Small intestine (tissue), 7 donors: ENCODE measurements at regions not wholly inside any gene's neighbourhood (a gene's known extent, or its start where the extent isn't known, plus 50 kb on each side); places are given as distances from the start of the nearest gene placed in this dataset.
"Not testable (repeated sequence)": the region's sequence is repeated elsewhere in the genome, so short reads cannot be mapped to it uniquely, and the experiment has no call there.

Source experiments
- DNase-seq, 2 donors: peaks; one replicate each; pipeline versions ENCODE4 v3.0.0 to v3.0.0-alpha.2; 2013
- FAIRE-seq: peaks from 2 replicates; lab custom pipeline; 2012; peaks lifted over from hg19 to GRCh38; lab: Jason Lieb, UNC
- H3K27ac ChIP-seq, 3 donors: one replicate each; pipeline ENCODE4 v1.5.1; 2013; ENCODE audit warnings: low read length in 2 of 3, mild to moderate bottlenecking in 2 of 3, control low read depth in 1 of 3, inconsistent platforms in 1 of 3, low read depth in 1 of 3, moderate library complexity in 1 of 3
- H3K27me3 ChIP-seq, 3 donors: one replicate each; pipeline ENCODE4 v1.6.1; 2013; ENCODE audit warnings: low read length in 3 of 3, inconsistent platforms in 1 of 3; ENCODE audit not compliant: control insufficient read depth in 3 of 3, insufficient read depth in 3 of 3
- H3K36me3 ChIP-seq, 3 donors: one replicate each; pipeline ENCODE4 v1.6.1; 2013; ENCODE audit warnings: low read length in 3 of 3, inconsistent platforms in 1 of 3, low read depth in 1 of 3, mild to moderate bottlenecking in 1 of 3, moderate library complexity in 1 of 3; ENCODE audit not compliant: control insufficient read depth in 3 of 3, insufficient read depth in 2 of 3
- H3K4me1 ChIP-seq, 3 donors: one replicate each; pipeline ENCODE4 v1.6.1; 2013; ENCODE audit warnings: low read length in 2 of 3, inconsistent platforms in 1 of 3, low read depth in 1 of 3, mild to moderate bottlenecking in 1 of 3, moderate library complexity in 1 of 3; ENCODE audit not compliant: control insufficient read depth in 3 of 3, insufficient read depth in 2 of 3
- H3K4me3 ChIP-seq, 3 donors: one replicate each; pipeline ENCODE4 v1.5.1; 2013; ENCODE audit warnings: low read length in 3 of 3, control low read depth in 1 of 3, inconsistent platforms in 1 of 3, low read depth in 1 of 3, mild to moderate bottlenecking in 1 of 3, moderate library complexity in 1 of 3
- H3K9me3 ChIP-seq, 2 donors: one replicate each; pipeline ENCODE4 v1.6.1; 2013; ENCODE audit warnings: low read depth in 1 of 2, low read length in 1 of 2; ENCODE audit not compliant: control insufficient read depth in 2 of 2, insufficient read depth in 1 of 2
- WGBS, 3 donors: extraction: QIAGEN DNeasy Blood & Tissue Kit; methylation state at CpG; one replicate each; pipeline ENCODE4 v1.1.7; 2013; 5-methylcytosine and 5-hydroxymethylcytosine counted together
- donor health status: healthy with polysubstance abuse.
- donor health status: control.
- donor health status: control.
- donor health status: Bipolar disorder and iron deficiency.
- donor health status: healthy.

DNA sequence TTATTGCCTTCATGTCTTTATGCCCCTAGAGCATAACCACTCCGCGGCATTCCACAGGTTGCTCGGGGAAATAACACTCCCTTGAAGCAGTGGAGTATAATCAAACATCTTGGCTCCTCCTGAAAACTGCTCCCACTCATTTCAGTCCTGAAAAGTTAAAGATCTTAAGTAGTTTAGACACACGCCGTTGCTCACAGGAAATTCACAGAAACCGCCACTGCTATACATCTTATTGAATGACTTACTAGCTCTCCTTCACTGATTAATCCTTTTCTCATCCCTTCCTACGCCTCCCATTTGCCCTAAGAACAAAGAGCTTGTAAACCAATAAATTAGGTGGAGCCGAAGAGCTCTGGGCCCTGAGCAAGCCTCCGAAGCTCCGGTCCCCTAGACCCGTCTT lies 142.4 kb upstream of the POC5 start:
- not testable (repeated sequence) for DNase-seq, H3K27me3 ChIP-seq, H3K9me3 ChIP-seq, H3K27ac ChIP-seq, H3K4me3 ChIP-seq, H3K4me1 ChIP-seq, FAIRE-seq, H3K36me3 ChIP-seq
- WGBS, 3 donors: 81 to 84% (median 81%) methylated on average over 11 of the region's 11 CpGs

DNA sequence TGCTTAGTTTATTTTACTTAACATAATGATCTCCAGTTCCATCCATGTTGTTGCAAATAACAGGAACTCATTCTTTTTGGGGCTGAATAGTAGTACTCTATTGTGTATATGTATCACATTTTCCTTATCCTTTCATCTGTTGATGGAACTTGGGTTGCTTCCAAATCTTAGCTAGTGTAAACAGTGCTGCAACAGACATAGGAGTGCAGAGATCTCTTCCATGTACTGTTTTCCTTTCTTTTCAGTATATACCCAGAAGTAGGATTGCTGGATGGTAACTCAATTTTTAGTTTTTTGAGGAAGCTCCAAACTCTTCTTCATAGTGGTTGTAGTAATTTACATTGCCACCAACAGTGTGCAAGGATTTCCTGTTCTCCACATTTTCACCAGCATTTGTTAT lies 138.8 kb upstream of the POC5 start:
- Histone ChIP-seq H3K4me1 (no peaks in the 10 kb centered on the region), H3K36me3 (no peaks in the 10 kb centered on the region), H3K27ac (no peak overlapping the region), H3K9me3 (peaks cover 0 to 4% of the 10 kb centered on the region in 2 donors), H3K4me3 (no peak overlapping the region), H3K27me3 (no peaks in the 10 kb centered on the region)
- DNase-seq (no peak), FAIRE-seq (no peak)

- H3K27me3 ChIP-seq: no peaks in the 10 kb centered on the region
- H3K4me3 ChIP-seq: no peak overlapping the region
- no peak for DNase-seq
- no peak overlapping the region for H3K27ac ChIP-seq
- FAIRE-seq: no peak
- H3K4me1 ChIP-seq: no peaks in the 10 kb centered on the region
- no peaks in the 10 kb centered on the region for H3K36me3 ChIP-seq
- WGBS, 3 donors: 67 to 92% (median 86%) methylated on average over 1 of the region's 1 CpG
- H3K9me3 ChIP-seq: no peaks in the 10 kb centered on the region
Observed at GRCh38 chr5:75848077-75848476, 130.8 kb upstream of the POC5 start.

GRCh38 chr5:75847561-75848021 lies 130.4 kb upstream of the POC5 start:
- Histone ChIP-seq H3K27ac (no peak overlapping the region), H3K36me3 (no peaks in the 10 kb centered on the region), H3K4me3 (no peak overlapping the region), H3K4me1 (no peaks in the 10 kb centered on the region), H3K9me3 (no peaks in the 10 kb centered on the region), H3K27me3 (no peaks in the 10 kb centered on the region)
- 68 to 79% (median 73%) methylated on average over 1 of the region's 1 CpG for WGBS, 3 donors
- DNase-seq: no peak
- FAIRE-seq: no peak

DNA sequence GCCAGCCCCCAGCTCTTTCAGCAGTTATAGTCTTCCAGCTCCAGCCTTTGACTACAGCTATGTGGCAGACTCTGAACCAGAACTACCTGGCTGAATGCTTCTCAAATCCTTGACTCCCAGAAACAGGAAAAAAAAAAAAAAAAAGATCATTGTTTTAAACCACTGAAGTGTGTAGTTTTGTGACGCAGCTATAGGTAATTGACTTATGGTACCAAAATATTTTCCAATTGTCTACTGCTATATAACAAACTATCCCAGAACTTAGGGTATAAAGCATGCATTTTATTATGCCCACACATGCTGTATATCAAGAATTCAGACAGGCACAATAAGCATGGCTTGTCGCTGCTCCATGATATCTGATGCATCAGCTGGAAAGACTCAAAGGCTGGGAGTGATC lies 127.1 kb upstream of the POC5 start:
- no peaks in the 10 kb centered on the region for H3K36me3 ChIP-seq
- no peak overlapping the region for H3K4me3 ChIP-seq
- DNase-seq (no peak), FAIRE-seq (no peak)
- H3K27me3 ChIP-seq: no peaks in the 10 kb centered on the region
- no peak overlapping the region for H3K27ac ChIP-seq
- no peaks in the 10 kb centered on the region for H3K9me3 ChIP-seq
- 82 to 93% (median 91%) methylated on average over 2 of the region's 2 CpGs for WGBS, 3 donors
- H3K4me1 ChIP-seq: no peaks in the 10 kb centered on the region

DNA sequence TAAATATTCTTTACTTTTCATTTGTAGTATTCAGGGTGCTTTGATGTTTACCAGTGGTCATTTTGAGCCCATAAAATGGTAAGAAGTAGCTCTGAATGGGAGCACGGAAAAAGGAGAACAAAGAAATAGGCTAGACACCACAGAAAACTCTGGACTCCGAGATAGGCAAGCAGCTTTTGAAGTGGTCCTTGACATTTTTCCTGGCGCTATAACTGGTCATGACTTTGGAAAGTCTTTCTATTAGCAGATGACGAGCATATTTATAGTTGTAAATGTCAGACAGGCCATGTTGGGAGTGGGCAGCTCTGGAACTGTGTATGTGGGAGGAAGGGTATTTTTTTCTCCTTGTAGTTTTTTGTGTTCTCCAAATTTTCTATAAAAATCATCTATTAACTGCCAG lies 126.1 kb upstream of the POC5 start:
- Histone ChIP-seq H3K36me3 (no peaks in the 10 kb centered on the region), H3K9me3 (no peaks in the 10 kb centered on the region), H3K4me1 (no peaks in the 10 kb centered on the region), H3K27me3 (no peaks in the 10 kb centered on the region), H3K4me3 (no peak overlapping the region), H3K27ac (no peak overlapping the region)
- FAIRE-seq (no peak), DNase-seq (no peak)
- WGBS, 3 donors: 60 to 84% (median 73%) methylated on average over 4 of the region's 4 CpGs

DNA sequence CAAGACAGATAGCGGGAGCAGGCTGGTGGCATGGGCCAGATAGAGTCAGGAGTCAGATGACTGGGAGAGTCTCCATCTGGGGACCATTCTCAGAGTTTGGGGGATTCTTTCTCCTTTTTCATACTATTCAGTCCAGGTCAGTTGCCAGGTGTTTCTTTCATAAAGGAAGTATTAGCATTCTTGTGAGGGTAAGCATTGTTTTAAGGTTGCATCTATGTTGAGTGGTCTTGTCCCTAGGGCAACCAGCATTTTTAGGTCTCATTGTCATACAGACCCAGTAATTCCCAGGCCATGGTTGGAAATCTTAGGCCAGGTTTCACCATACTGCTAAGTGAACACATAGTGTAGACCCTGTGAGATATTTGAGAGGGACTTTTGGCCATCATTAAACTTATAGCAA lies 122.3 kb upstream of the POC5 start:
- no peak for FAIRE-seq
- 91 to 96% (median 96%) methylated on average over 1 of the region's 1 CpG for WGBS, 3 donors
- H3K27me3 ChIP-seq: no peaks in the 10 kb centered on the region
- no peaks in the 10 kb centered on the region for H3K9me3 ChIP-seq
- no peak for DNase-seq
- H3K4me1 ChIP-seq: no peaks in the 10 kb centered on the region
- no peaks in the 10 kb centered on the region for H3K36me3 ChIP-seq
- no peak overlapping the region for H3K27ac ChIP-seq
- no peak overlapping the region for H3K4me3 ChIP-seq

DNA sequence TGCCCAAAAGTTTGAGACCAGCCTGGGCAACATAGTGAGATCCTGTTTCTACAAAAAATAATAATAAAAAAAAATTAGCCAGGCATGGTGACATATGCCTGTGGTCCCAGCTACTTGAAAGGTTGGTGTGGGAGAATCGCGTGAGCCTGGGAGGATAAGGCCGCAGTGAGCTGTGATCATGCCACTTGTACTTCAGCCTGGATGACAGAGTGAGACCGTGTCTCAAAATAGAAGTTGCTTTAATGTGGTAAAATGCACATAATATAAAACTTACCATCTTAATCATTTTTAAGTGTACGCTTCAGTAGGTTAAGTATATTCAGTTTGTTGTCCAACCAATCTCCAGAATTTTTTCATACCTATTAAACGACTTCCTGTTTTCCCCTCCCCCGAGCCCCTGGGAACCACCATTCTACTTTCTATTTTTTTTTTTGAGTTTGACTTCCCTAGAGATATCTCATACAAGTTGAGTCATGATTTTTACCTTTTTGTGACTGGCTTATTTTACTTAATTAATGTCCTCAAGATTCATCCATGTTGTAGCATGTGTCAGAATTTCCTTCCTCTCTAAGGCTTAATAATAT lies 120.1 kb upstream of the POC5 start:
- DNase-seq (no peak), FAIRE-seq (no peak)
- no peak overlapping the region for H3K4me3 ChIP-seq
- H3K27ac ChIP-seq: no peak overlapping the region
- H3K36me3 ChIP-seq: no peaks in the 10 kb centered on the region
- H3K27me3 ChIP-seq: no peaks in the 10 kb centered on the region
- no peaks in the 10 kb centered on the region for H3K9me3 ChIP-seq
- no peaks in the 10 kb centered on the region for H3K4me1 ChIP-seq
- WGBS, 3 donors: 78 to 89% (median 84%) methylated on average over 7 of the region's 7 CpGs

GRCh38 chr5:75831561-75831960 lies 114.3 kb upstream of the POC5 start:
- 87 to 93% (median 88%) methylated on average over 11 of the region's 11 CpGs for WGBS, 3 donors
- no peaks in the 10 kb centered on the region for H3K36me3 ChIP-seq
- H3K27ac ChIP-seq: no peak overlapping the region
- no peaks in the 10 kb centered on the region for H3K27me3 ChIP-seq
- no peak for FAIRE-seq
- H3K4me3 ChIP-seq: no peak overlapping the region
- no peaks in the 10 kb centered on the region for H3K4me1 ChIP-seq
- DNase-seq: no peak
- no peaks in the 10 kb centered on the region for H3K9me3 ChIP-seq
